Psoas muscle (tissue), 7 donors: ENCODE measurements at regions not wholly inside any gene's neighbourhood (a gene's known extent, or its start where the extent isn't known, plus 50 kb on each side); places are given as distances from the start of the nearest gene placed in this dataset.

Experiments
- ATAC-seq, 4 donors: fragments of 200-7000 bp; cut with Tn5 transposase; one replicate each; pipeline ENCODE4 v1.9.1; 2020; ENCODE audit warnings: moderate library complexity in 3 of 4, mild to moderate bottlenecking in 2 of 4
- DNase-seq, 2 donors: peaks; one replicate each; pipeline ENCODE4 v3.0.0-alpha.2; 2020
- H3K27ac ChIP-seq: fragments of 200-600 bp; one replicate; pipeline ENCODE4 v1.8.0; 2022
- H3K27me3 ChIP-seq, 3 donors: fragments of 200-600 bp in 1 of 3; one replicate each; pipeline versions ENCODE4 v1.6.1 to v1.8.0; 2013 to 2022; ENCODE audit warnings: low read length in 2 of 3, mild to moderate bottlenecking in 2 of 3, moderate library complexity in 1 of 3; ENCODE audit not compliant: insufficient read depth in 3 of 3
- H3K36me3 ChIP-seq, 2 donors: fragments of 200-600 bp in 1 of 2; one replicate each; pipeline versions ENCODE4 v1.6.1 to v1.8.0; 2013 to 2022; ENCODE audit warnings: low read depth in 1 of 2, mild to moderate bottlenecking in 1 of 2, moderate library complexity in 1 of 2; ENCODE audit not compliant: insufficient read depth in 1 of 2
- H3K4me1 ChIP-seq: fragments of 200-600 bp; one replicate; pipeline ENCODE4 v1.8.0; 2022
- H3K4me3 ChIP-seq: fragments of 200-600 bp; one replicate; pipeline ENCODE4 v1.8.0; 2022; ENCODE audit warnings: mild to moderate bottlenecking
- H3K9me3 ChIP-seq: fragments of 200-600 bp; one replicate; pipeline ENCODE4 v1.8.0; 2022
- CTCF ChIP-seq: fragments of 200-600 bp; IDR thresholded peaks from one replicate; pipeline ENCODE4 v1.8.0; 2022; ENCODE audit warnings: antibody characterized with exemption
- WGBS, 3 donors: extraction: QIAGEN DNeasy Blood & Tissue Kit; methylation state at CpG; one replicate each; pipeline versions ENCODE4 v1.1.6 to v1.1.7; 2013; 5-methylcytosine and 5-hydroxymethylcytosine counted together
- intact Hi-C, 2 donors: fragments of 100-400 bp; cut with DNase I; formaldehyde crosslinking; loops; one replicate each; pipeline versions ENCODE4 v1.11.0 to v1.14.2; 2022
- donor health status: healthy with polysubstance abuse.
- donor health status: DM: no; HTN: no; CAD: no; lungs with moderate emphysema.
- donor health status: Bipolar disorder and iron deficiency.
- donor health status: healthy.
- donor health status: DM: yes; HTN: yes; CAD: no.
- donor health status: DM: no; HTN: no; CAD: no.
- donor health status: DM: yes; HTN: yes; CAD: no.

GRCh38 chr18:41113885-41114482 is 841.0 kb upstream of the PIK3C3 start:
- no peaks in the 10 kb centered on the region for H3K27me3 ChIP-seq
- intact Hi-C loops, result no loop called here
- WGBS, 3 donors, result 56 to 58% (median 58%) methylated on average over 2 of the region's 2 CpGs
- no peak for DNase-seq
- H3K27ac ChIP-seq, result no peak overlapping the region
- H3K4me1 ChIP-seq, result no peaks in the 10 kb centered on the region
- H3K9me3 ChIP-seq, result no peaks in the 10 kb centered on the region
- no peak overlapping the region for H3K4me3 ChIP-seq
- TF ChIP-seq CTCF, result no peak
- H3K36me3 ChIP-seq, result no peaks in the 10 kb centered on the region
- ATAC-seq, result no peak

- no peak for TF ChIP-seq CTCF
- intact Hi-C loops, result no loop called here
- DNase-seq (no peak), ATAC-seq (no peak)
- H3K27me3 ChIP-seq, result no peaks in the 10 kb centered on the region
- no peaks in the 10 kb centered on the region for H3K4me1 ChIP-seq
- H3K27ac ChIP-seq, result no peak overlapping the region
- no peaks in the 10 kb centered on the region for H3K36me3 ChIP-seq
- no peak overlapping the region for H3K4me3 ChIP-seq
- H3K9me3 ChIP-seq, result peaks cover 4% of the 10 kb centered on the region
These were observed 855.6 kb upstream of the PIK3C3 start for GRCh38 chr18:41099451-41099850.

GRCh38 chr18:41096504-41096903 is 858.5 kb upstream of the PIK3C3 start:
- H3K4me1 ChIP-seq, result no peaks in the 10 kb centered on the region
- WGBS, 3 donors, result 26 to 35% (median 29%) methylated on average over 5 of the region's 5 CpGs
- H3K36me3 ChIP-seq, result no peaks in the 10 kb centered on the region
- no peak for TF ChIP-seq CTCF
- no peak overlapping the region for H3K27ac ChIP-seq
- H3K9me3 ChIP-seq, result no peaks in the 10 kb centered on the region
- no peaks in the 10 kb centered on the region for H3K27me3 ChIP-seq
- no peak for ATAC-seq
- intact Hi-C loops, result no loop called here
- no peak overlapping the region for H3K4me3 ChIP-seq
- no peak for DNase-seq

- Histone ChIP-seq H3K27me3 (no peaks in the 10 kb centered on the region), H3K36me3 (no peaks in the 10 kb centered on the region), H3K4me3 (no peak overlapping the region), H3K27ac (no peak overlapping the region), H3K4me1 (no peaks in the 10 kb centered on the region), H3K9me3 (no peaks in the 10 kb centered on the region)
- no peak for TF ChIP-seq CTCF
- 86 to 92% (median 89%) methylated on average over 2 of the region's 2 CpGs for WGBS, 3 donors
- DNase-seq, result no peak
- peak in 1 of 4 donors; percentile 42 for ATAC-seq
- intact Hi-C loops, result no loop called here
These were observed 878.0 kb upstream of the PIK3C3 start for GRCh38 chr18:41077076-41077475.

GRCh38 chr18:41075212-41075611 is 879.8 kb upstream of the PIK3C3 start:
- H3K36me3 ChIP-seq, result no peaks in the 10 kb centered on the region
- intact Hi-C loops, result no loop called here
- no peak for DNase-seq

More at GRCh38 chr18:41075212-41075611, 879.8 kb upstream of the PIK3C3 start:
- 26 to 38% (median 32%) methylated on average over 1 of the region's 1 CpG for WGBS, 3 donors
- no peak for ATAC-seq
- Histone ChIP-seq H3K4me3 (no peak overlapping the region), H3K9me3 (no peaks in the 10 kb centered on the region), H3K4me1 (no peaks in the 10 kb centered on the region), H3K27ac (no peak overlapping the region), H3K27me3 (no peaks in the 10 kb centered on the region)
- TF ChIP-seq CTCF, result no peak
